T-helper 2 cell treated with Interferon-gamma antibody and Interleukin-4, amounts not matched to agents 100 ng/mL and 5 ng/mL, for 36 hours (primary cell): ENCODE measurements at regions not wholly inside any gene's neighbourhood (a gene's known extent, or its start where the extent isn't known, plus 50 kb on each side); places are given as distances from the start of the nearest gene placed in this dataset.
"Not testable (repeated sequence)": the region's sequence is repeated elsewhere in the genome, so short reads cannot be mapped to it uniquely, and the experiment has no call there.

Experiments
- intact Hi-C: fragments of 100-400 bp; cut with micrococcal nuclease; formaldehyde crosslinking; loops from one replicate; pipeline ENCODE4 v1.15.1; 2023

DNA sequence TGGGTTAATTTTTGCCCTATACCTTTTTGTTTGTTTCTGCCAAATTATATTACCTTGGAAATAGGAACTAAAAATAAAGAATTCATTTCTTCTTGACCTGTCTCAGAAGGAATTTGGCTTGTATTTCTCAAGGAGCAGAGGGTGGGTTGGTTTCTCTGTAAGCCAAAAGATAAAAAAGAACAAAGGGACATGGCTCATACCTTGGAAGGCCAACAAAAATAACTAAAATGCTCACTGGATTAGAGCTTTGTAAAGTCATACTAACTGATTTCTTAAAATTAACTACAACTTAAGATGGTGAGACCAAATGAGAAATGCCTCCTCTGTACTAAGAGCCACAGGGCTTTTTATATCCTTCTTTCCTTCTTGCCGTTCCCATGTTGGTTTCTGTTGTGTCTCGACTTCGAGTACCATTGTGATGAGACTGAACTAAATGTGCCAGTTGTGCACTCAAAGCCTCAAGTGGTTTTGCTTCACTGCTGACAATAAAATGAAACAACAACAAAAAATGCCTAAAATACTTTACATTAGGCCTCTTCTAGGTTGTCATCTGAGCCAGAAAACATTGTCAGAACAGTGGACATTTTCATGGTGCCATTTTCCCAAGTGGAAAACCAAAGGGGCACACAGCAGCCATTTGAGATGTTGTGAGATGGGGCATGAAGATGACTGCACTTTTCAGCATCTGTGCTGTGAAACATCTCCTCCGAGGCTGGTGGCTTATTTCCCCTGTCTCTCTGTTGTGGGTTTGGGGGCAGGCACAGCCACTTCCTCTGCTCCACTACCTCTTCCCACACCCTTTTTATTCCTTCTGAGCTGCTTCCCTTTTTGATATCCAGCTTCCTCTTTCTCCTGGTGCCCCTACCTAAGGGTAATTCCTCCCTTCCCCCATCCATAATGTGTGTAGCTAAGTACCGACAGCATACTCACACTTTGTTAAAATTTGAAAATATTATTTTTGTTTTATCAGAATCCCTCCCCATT, 51.8 kb upstream of the AGR3 start:
- intact Hi-C loops: loop anchor here (2.0 to 10.0 kb wide), 2 partner anchors 101 to 203 kb away; no protein-coding TSS in a partner anchor

GRCh38 chr7:16934722-16935340, 53.0 kb upstream of the AGR3 start:
- intact Hi-C loops: loop anchor here (2.0 to 10.0 kb wide), 2 partner anchors 100 to 202 kb away; no protein-coding TSS in a partner anchor

- intact Hi-C loops: loop anchor here (2.0 to 10.0 kb wide), 2 partner anchors 99 to 201 kb away; no protein-coding TSS in a partner anchor
Observed at GRCh38 chr7:16935341-16935735, 53.6 kb upstream of the AGR3 start.

GRCh38 chr7:16936626-16937422, 55.0 kb upstream of the AGR3 start:
- intact Hi-C loops: loop anchor here (2.0 to 10.0 kb wide), 2 partner anchors 14 to 98 kb away; no protein-coding TSS in a partner anchor

- intact Hi-C loops: loop anchor here (10.0 kb wide), 1 partner anchor 96 kb away; no protein-coding TSS in a partner anchor
Observed at GRCh38 chr7:16939161-16939560, 57.4 kb upstream of the AGR3 start.

- intact Hi-C loops: loop anchor here (1.0 kb wide), 1 partner anchor 9 kb away; no protein-coding TSS in a partner anchor
Observed at GRCh38 chr7:16940776-16941175, 59.0 kb upstream of the AGR3 start.

DNA sequence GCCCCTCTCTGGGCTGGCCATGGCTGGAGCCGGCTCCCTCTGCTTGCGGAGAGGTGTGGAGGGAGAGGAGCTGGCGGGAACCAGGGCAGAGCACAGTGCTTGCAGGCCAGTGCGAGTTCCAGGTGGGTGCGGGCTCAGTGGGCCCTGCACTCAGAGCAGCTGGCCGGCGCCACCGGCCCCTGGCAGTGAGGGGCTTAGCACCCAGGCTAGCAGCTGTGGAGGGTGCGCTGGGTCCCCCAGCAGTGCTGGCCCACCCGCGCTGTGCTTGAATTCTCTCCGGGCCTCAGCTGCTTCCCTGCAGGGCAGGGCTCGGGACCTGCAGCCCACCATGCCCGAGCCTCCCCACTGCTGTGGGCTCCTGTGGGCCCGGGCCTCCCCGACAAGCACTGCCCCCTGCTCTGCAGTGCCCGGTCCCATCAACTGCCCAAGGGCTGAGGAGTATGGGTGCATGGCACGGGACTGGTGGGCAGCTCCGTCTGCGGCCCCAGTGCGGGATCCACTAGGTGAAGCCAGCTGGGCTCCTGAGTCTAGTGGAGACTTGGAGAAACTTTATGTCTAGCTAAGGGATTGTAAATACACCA, 61.2 kb upstream of the AGR3 start:
- intact Hi-C loops: no loop called here

DNA sequence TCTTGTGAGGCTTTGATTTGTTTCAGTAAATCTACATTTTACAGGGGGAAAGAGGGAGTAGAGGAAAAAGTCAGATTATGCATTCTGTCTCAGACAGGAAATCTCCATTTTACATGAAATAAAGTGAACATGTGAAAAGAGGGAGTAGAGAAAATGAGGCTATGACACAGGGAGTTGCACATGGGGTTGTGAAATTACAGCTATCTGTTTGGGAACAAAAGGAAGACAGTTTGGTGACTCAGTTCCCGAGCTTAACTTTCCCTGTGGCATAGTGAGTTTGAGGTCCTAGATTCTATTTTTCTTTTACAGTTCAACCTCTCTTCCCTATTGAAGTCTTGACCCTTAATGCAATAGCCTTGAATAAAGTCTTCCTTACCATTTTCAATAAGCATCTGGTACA, 63.2 kb upstream of the AGR3 start:
- intact Hi-C loops: no loop called here

DNA sequence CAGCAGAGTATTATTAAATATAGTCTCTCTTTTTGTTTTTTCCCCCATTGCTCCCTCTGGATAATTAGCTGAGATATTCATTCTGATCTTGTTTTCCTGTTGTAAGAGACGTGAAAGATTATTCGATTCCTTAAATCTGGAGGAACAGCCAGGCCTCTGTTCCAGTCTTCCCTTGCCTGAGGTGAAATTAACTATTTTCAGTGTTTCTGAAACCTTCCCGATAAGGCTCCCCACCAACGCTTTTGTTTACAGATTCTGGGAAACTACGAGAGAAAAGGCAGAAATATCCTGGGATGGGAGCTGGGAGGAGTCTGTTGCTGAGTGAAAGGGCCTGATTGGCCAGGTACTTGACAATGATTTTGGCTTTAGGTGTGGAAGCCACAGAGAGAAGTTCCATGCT, 63.6 kb upstream of the AGR3 start:
- intact Hi-C loops: no loop called here

GRCh38 chr7:16948110-16948509, 66.3 kb upstream of the AGR3 start:
- intact Hi-C loops: not testable (repeated sequence)

GRCh38 chr7:16951483-16952080, 69.8 kb upstream of the AGR3 start:
- intact Hi-C loops: no loop called here

- intact Hi-C loops: no loop called here
Observed at GRCh38 chr7:16954321-16954720, 72.5 kb upstream of the AGR3 start.

DNA sequence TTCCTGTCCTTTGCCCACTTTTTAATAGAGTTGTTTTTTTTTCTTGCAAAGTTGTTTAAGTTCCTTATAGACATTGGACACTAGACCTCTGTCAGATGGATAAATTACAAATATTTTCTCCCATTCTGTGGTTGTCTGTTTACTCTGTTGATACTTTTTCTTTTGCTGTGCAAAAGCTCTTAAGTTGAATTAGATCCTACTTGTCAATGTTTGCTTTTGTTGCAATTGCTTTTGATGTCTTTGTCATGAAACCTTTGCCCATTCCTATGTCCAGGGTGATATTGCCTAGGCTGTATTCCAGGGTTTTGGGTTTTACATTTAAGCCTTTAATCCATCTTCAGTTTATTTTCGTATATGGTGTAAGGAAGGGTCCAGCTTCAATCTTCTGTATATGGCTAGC, 76.9 kb upstream of the AGR3 start:
- intact Hi-C loops: no loop called here

- intact Hi-C loops: no loop called here
Observed at GRCh38 chr7:16960337-16960965, 78.7 kb upstream of the AGR3 start.

GRCh38 chr7:16961641-16962040, 79.9 kb upstream of the AGR3 start:
- intact Hi-C loops: no loop called here

- intact Hi-C loops: no loop called here
Observed at GRCh38 chr7:16963044-16963443, 81.3 kb upstream of the AGR3 start.

- intact Hi-C loops: not testable (repeated sequence)
Observed at GRCh38 chr7:16965697-16966096, 83.9 kb upstream of the AGR3 start.

DNA sequence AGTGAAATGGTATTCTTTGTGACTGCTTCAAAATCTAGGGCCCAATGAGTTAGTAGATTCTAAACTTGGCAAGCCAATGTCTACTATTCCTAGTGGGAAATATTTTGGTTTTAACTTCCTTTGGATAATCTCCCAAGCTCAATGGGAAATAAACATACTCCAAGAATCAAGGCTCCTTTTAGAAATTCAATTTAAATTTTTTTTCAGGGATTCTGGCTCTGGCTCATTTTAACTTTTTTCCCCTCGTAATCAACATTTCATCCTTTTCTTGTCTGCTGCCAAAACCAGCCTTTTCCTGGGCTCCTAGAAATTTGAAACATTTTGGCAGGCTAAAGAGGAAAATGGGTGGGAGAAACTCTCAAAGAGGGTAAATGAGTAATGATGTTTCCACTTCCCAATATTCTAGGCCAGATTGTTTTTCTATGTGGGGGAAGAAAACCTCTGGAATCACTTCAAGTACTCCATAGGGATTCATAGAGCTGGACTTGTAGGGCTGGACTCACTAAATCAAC, 85.6 kb upstream of the AGR3 start:
- intact Hi-C loops: no loop called here

DNA sequence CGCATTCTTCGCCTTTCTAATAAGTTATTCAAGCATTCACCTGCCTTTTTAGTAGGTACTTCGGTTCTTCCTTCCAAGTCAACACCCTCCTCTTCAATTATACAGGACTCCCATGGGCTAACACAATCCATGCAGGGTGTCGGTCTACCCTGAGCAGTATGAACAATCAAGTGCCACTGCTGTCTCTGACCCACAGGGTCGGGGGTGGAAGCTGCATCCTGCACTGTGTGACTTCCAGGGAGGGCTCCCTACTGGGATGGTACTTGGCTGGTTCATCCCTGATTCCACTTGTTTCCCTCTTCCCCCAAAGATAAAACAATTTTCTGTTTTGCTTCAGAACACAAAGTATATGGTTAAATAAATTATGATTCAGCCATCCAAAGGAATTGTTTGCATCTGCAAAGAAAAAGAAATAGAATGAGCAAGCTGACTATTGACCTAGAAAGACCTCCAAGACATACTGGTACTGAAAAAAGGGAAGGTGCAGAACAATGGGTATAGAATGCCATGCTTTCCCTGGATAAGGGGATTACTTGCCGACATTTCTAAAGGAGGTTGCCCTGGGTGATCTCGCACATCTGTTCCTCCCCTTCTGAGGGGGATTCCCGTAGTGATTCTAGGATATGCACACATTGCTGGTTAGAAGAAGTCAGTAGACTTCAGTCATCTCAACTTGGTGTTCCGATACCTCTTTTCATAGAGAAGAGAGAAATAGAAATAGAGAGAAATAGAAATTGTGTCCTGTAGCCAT, 89.1 kb upstream of the AGR3 start:
- intact Hi-C loops: no loop called here
